T47D (cell line): ENCODE measurements at regions not wholly inside any gene's neighbourhood (a gene's known extent, or its start where the extent isn't known, plus 50 kb on each side); places are given as distances from the start of the nearest gene placed in this dataset.
A peak's percentile ranks its signal among the peaks of the same experiment; 100 is the strongest.
"Not testable (repeated sequence)": the region's sequence is repeated elsewhere in the genome, so short reads cannot be mapped to it uniquely, and the experiment has no call there.

ENCODE experiments used
- DNase-seq, 2 experiments: peaks; one replicate each; pipeline versions ENCODE4 v3.0.0 to v3.0.0-alpha.2; 2011 to 2012; ENCODE audit warnings: low read depth in 1 of 2, low spot score in 1 of 2
- JUND ChIP-seq: IDR thresholded peaks from 2 replicates; pipeline ENCODE4 v1.6.1; 2012; ENCODE audit warnings: low read depth
- in situ Hi-C: cut with HindIII; loops from 2 replicates; pipeline ENCODE4 v1.10.0; 2016; ENCODE audit warnings: low sequenced_read_pairs, low pct_unique_long_range_greater_than_20kb

DNA sequence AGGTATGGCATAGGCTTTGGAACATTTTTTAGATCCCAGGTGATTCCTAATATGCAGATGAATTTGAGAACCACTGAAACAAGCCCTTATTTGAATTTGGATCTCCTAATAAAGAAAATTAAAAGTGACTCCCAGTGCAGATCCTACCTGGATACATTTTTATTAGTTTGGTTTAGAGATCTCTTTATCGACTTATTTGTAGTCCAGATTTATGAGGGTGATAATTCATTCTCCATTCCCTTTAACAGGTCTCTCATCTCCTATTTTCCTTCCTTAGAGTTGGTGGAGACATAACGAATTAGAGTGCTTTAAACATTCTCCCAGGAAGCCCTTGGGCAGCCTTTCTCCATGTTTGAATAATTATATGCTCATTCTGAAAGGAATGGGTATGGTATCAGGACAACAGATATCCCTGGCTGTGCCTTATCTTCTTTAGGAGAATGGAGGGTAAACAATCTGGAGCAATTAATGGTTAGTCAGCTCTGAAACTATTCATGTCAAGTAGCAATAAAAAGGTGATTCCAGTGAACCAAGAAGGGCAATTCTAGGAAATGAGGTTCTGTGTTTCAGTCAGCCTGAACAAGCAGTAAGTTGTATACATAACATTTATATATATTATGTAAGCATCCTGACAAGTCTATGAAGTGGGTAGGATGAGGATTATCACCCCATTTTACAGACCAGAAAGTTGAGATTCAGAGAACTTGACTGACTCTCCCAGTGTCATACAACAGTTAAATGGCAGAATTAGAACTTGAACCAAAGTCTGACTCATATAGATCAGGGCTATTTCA is 53.9 kb upstream of the RCE1 start:
- in situ Hi-C loops, result no loop called here

DNA sequence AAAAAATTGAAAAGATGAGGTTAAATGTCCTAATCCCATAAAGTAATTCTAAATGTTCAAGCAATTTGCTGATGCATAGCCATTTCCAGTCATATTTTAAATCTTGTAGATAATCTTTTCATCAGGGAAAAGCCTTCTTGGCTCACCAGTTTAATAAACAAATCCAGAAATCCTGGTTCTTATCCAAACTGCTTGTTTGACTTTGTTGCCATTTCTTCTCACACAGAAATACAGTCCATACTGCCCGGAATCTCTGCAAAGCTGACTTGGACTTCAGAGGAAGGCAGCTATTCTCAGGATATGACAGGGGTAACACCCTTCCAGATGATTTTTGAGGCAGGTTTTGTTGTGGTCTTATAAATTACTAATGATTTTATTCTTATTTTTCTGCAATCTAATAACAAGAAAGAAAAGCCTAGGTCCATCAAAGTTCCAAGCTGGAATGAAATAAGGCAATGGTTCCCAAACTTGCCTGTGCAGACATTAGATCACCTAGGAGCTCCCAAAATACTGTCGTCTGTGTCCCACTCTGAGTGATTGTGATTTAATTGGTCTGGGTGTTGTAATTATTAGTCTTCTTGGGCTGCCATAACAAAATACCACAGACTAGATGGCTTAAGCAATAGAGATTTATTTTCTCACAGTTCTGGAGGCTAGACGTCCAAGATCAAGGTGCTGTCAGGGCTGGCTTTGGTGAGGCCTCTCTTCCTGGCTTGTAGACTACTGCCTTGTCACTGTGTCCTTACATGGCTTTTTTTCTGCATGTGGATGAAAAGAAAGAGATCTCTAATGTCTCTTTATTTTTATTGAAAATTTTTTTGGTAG is 55.1 kb upstream of the RCE1 start:
- in situ Hi-C loops, result no loop called here
- no peak for DNase-seq
- TF ChIP-seq JUND, result no peak

More for the DNA sequence above, 53.9 kb upstream of the RCE1 start:
- no peak for TF ChIP-seq JUND
- no peak for DNase-seq

DNA sequence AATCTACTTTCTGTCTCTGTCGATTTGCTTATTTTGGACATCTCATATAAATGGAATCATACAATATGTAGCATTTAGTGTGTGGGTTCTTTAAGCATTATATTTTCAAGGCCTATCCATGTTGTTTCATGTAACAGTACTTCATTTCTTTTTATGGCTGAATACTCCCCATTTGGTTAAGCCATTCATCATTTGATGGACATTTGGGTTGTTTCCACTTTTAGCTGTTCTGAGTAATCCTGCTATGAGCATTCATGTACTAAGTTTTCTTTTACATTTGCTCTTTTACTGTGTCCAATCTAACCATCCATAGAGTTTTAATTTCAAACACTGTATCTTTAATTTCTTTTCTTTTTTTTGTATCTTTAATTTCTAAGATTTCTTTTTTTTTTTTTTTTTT is 55.6 kb upstream of the SPTBN2 start:
- in situ Hi-C loops, result no loop called here
- no peak for DNase-seq
- TF ChIP-seq JUND, result no peak

DNA sequence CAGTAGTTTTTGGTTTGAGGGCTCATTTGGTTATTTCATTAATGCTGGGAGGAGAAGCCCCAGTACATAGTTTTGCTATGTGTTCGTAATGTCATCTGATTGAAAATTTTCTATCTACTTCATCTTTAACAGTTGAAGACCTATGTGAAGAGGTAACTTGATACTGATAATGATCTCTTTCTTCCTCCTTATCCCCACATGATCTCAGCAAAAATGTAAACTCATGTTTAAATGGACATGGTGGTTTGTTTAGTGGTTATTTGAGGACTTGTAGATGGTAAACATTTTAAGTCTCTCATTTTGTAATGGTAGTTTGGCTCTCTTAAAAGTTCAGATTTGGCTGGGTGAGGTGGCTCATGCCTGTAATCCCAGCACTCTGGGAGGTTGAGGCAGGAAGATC is 53.7 kb upstream of the SPTBN2 start:
- no peak for TF ChIP-seq JUND
- in situ Hi-C loops, result no loop called here
- DNase-seq, result peak in 1 of 2 experiments; percentile 7

DNA sequence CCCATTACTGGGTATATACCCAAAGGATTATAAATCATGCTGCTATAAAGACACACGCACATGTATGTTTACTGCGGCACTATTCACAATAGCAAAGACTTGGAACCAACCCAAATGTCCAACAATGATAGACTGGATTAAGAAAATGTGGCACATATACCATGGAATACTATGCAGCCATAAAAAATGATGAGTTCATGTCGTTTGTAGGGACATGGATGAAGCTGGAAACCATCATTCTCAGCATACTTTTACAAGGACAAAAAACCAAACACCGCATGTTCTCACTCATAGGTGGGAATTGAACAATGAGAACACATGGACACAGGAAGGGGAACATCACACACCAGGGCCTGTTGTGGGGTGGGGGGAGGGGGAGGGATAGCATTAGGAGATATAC is 50.6 kb upstream of the SPTBN2 start:
- in situ Hi-C loops, DNase-seq: not testable (repeated sequence)
